Non-pigmented ciliary epithelial cell (primary cell): ENCODE measurements at regions not wholly inside any gene's neighbourhood (a gene's known extent, or its start where the extent isn't known, plus 50 kb on each side); places are given as distances from the start of the nearest gene placed in this dataset.

Source experiments
- DNase-seq: peaks from one replicate; pipeline ENCODE4 v3.0.0-alpha.2; 2010; ENCODE audit warnings: low read depth

GRCh38 chr2:71864085-71864484, 283.6 kb downstream of the CYP26B1 start:
- DNase-seq = no peak

- no peak for DNase-seq
Measured at GRCh38 chr2:71863396-71863795, 284.3 kb downstream of the CYP26B1 start.

GRCh38 chr2:71862921-71863320, 284.7 kb downstream of the CYP26B1 start:
- DNase-seq = no peak

GRCh38 chr2:71861186-71862160, 286.2 kb downstream of the CYP26B1 start:
- no peak for DNase-seq

GRCh38 chr2:71860381-71860926, 287.2 kb downstream of the CYP26B1 start:
- DNase-seq = no peak

- DNase-seq = no peak
Measured at GRCh38 chr2:71859211-71859847, 288.3 kb downstream of the CYP26B1 start.

GRCh38 chr2:71858071-71858470, 289.6 kb downstream of the CYP26B1 start:
- no peak for DNase-seq

- no peak for DNase-seq
Measured at GRCh38 chr2:71857636-71858035, 290.0 kb downstream of the CYP26B1 start.

GRCh38 chr2:71856773-71857525, 290.7 kb downstream of the CYP26B1 start:
- no peak for DNase-seq

- no peak for DNase-seq
Measured at GRCh38 chr2:71853858-71854257, 293.8 kb downstream of the CYP26B1 start.

- DNase-seq = no peak
Measured at GRCh38 chr2:71852141-71852711, 295.4 kb downstream of the CYP26B1 start.

GRCh38 chr2:71851094-71851750, 296.4 kb downstream of the CYP26B1 start:
- no peak for DNase-seq

GRCh38 chr2:71850306-71850801, 297.3 kb downstream of the CYP26B1 start:
- no peak for DNase-seq

- DNase-seq = no peak
Measured at GRCh38 chr2:71849607-71850305, 297.9 kb downstream of the CYP26B1 start.

GRCh38 chr2:71849111-71849510, 298.6 kb downstream of the CYP26B1 start:
- DNase-seq = no peak

GRCh38 chr2:71846669-71847291, 300.9 kb downstream of the CYP26B1 start:
- no peak for DNase-seq

GRCh38 chr2:71846072-71846471, 301.6 kb downstream of the CYP26B1 start:
- no peak for DNase-seq

GRCh38 chr2:71844967-71845366, 302.7 kb downstream of the CYP26B1 start:
- no peak for DNase-seq

GRCh38 chr2:71843391-71843850, 304.2 kb downstream of the CYP26B1 start:
- no peak for DNase-seq

- DNase-seq = no peak
Measured at GRCh38 chr2:71842744-71843143, 304.9 kb downstream of the CYP26B1 start.
